ENCODE measurements at regions not wholly inside any gene's neighbourhood (a gene's known extent, or its start where the extent isn't known, plus 50 kb on each side); places are given as distances from the start of the nearest gene placed in this dataset.
"Not testable (repeated sequence)": the region's sequence is repeated elsewhere in the genome, so short reads cannot be mapped to it uniquely, and the experiment has no call there.

- DNase-seq: no peak
Measured at GRCh38 chr3:118146658-118147375, 887.8 kb downstream of the IGSF11 start.

DNA sequence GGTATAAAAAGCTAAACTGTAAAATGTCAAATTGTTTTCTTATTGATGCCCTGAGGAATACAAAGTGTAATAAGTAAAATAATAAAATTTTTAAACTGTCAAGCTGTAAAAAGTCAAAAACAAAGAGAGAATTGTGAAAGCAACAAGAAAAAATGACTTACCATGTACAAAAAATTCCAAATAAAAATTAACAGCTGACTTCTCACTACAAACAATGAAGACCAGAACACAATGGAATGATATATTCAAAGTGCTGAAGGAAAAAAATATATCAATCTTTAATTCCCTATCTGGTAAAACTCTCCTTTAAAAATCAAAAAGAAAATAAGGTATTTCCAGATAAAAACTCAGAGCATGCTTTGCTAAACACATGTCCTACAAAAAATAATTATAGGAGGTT, 883.5 kb downstream of the IGSF11 start:
- no peak for DNase-seq

DNA sequence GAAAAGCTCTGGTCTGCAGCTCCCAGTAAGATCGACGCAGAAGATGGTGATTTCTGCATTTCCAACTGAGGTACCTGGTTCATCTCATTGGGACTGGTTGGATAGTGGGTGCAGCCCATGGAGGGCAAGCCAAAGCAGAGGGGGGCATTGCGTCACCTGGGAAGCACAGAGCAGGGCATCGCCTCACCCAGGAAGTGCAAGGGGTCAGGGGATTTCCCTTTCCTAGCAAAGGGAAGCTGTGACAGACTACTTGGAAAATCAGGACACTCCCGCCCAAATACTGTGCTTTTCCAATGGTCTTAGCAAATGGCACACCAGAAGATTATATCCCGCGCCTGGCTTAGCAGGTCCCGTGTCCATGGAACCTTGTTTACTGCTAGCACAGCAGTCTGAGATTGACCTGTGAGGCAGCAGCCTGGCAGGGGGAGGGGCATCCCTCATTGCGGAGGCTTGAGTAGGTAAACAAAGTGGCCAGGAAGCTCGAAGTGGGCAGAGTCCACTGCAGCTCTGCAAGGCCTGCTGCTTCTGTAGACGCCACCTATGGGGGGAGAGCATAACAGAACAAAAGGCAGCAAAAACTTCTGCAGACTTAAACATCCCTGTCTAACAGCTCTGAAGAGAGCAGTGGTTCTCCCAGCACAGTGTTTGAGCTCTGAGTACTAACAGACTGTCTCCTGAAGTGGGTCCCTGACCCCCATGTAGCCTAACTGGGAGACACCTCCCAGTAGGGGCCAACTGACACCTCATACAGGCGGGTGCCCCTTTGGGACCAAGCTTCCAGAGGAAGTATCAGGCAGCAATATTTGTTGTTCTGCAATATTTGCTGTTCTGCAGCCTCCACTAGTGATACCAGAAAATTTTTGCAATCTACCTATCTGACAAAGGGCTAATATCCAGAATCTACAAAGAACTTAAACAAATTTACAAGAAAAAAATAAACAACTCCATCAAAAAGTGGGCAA, 871.7 kb downstream of the IGSF11 start:
- not testable (repeated sequence) for DNase-seq

GRCh38 chr3:118165413-118165812, 869.2 kb downstream of the IGSF11 start:
- DNase-seq: no peak

GRCh38 chr3:118167571-118167970, 867.1 kb downstream of the IGSF11 start:
- no peak for DNase-seq

DNA sequence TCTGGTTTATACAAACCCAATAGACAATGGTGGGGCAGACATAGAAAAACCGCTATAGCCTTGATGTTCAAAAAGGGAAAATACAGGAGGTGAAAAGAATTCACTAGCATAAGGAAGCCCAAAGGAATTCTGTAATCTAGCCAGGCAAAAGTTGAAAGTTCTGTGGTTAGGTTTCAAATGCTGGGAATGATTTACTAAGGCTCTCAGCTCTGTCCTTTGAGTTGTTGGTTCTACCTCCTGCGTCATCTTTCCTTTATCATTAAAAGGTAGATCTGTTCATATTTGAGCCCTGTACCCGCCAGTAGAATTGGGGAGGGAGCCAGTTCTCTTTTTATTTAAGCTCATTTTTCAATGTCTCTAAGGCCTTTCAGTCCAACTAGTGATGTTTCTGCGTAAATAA, 866.5 kb downstream of the IGSF11 start:
- DNase-seq: no peak

DNA sequence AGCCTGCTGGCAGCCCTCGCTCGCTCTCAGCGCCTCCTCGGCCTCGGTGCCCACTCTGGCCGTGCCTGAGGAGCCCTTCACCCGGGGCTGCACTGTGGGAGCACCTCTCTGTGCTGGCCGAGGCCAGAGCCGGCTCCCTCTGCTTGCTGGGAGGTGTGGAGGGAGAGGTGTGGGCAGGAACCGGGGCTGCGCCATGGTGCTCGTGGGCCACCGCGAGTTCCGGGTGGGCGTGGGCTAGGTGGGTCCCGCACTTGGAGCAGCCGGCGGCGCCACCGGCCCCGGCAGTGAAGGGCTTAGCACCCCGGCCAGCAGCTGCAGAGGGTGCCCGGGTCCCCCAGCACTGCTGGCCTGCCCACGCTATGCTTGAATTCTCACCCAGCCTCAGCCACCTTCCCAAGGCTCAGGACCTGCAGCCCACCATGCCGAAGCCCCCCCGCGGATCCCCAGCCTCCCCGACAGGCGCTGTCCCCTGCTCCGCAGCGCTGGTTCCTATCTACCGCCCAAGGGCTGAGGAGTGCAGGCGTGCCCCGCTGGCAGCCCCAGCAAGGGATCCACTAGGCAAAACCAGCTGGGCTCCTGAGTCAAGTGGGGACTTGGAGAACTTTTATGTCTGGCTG, 863.3 kb downstream of the IGSF11 start:
- DNase-seq: no peak

DNA sequence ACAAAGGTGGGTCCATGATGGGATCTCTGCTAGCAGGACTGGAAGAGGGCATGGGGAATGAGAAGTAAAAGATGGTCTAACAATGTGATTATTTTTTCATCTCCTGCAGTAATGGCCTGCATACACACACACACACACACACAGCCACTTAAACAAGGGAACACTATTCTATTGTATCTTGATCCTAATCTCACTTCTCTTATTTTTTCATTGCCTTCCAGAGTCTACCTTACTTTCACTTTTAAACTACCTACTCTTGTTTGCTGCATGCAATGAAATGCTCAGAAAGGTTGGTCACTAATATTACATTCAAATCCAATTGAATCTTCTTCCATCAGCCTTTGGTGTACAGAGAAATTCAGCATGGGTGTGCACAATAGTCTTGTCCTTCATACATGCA, 853.8 kb downstream of the IGSF11 start:
- no peak for DNase-seq

DNA sequence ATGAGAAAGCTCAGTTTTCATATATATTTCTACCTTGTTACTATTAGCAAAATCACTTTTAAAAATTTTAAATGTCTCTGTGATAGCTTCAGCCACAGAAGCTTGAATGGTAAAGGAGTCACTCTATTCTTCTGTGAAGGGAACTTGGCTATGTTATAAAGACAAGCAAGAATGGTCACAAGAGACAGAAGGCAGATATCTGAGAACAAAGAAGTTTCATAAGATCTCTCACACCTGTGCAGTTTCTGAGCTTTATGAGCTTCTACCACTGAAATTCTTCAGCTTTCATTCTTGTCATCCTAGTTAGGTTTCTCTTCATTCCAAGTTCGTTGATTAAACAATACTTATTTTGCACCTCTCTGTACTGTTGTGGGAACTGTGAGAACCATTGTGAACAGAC, 853.4 kb downstream of the IGSF11 start:
- no peak for DNase-seq

GRCh38 chr3:118186051-118186450, 848.6 kb downstream of the IGSF11 start:
- no peak for DNase-seq

DNA sequence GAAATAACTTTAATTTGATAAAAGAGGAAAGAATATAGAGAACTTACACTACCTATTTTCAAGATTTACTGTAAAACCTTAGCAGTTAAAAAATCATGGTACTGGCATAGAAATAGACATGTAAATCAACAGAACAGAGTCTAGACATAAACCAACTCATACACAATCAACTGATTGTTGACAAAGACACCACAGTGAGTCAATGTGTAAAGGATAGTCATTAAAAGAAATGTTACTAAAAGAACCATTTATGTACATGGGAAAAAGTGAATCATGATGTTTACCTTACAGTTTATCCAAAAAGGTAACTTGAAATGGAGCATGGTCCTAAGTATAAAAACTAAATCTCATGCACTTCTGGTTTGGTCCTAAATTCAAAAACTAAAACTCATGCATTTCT, 847.4 kb downstream of the IGSF11 start:
- no peak for DNase-seq

- DNase-seq: no peak
Measured at GRCh38 chr3:118196183-118196582, 838.5 kb downstream of the IGSF11 start.

DNA sequence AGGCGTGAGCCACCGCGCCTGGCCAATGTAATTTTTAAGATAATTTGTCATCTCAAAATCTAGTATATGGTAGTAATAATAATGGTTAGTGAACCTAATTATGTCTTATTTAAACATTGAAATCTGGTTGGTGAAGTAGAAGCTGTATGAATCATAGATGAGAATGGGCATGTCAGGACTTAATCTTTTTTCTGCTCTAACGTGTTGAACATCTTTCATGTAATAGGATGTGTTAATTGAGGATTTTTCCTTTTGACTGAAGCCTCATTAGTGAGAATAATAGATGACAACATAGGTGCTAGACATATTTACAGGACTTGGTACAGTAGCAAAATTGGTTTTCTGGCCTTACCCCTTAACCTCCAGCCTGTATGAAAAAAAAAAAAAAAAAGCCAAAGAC, 835.6 kb downstream of the IGSF11 start:
- DNase-seq: no peak

GRCh38 chr3:118204052-118204656, 830.5 kb downstream of the IGSF11 start:
- DNase-seq: no peak

GRCh38 chr3:118207271-118207670, 827.4 kb downstream of the IGSF11 start:
- no peak for DNase-seq

DNA sequence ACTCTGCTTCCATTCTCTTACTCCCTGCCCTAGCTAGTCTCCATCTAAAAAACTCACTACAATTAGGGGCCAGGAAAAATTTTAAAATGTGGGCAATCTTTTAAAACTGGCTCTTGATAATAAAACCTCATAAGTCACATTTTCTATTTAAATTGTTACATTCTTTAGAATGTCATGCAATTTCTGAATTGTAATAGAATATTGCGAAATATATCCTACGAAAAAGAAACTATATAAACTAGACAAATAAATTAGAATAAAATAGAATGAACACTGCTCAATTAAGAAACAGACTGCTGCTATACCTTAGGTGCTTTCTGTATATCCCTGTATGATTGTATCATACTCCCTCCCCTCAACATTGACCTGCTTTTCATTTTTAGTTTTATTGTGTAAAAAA, 826.0 kb downstream of the IGSF11 start:
- DNase-seq: no peak

DNA sequence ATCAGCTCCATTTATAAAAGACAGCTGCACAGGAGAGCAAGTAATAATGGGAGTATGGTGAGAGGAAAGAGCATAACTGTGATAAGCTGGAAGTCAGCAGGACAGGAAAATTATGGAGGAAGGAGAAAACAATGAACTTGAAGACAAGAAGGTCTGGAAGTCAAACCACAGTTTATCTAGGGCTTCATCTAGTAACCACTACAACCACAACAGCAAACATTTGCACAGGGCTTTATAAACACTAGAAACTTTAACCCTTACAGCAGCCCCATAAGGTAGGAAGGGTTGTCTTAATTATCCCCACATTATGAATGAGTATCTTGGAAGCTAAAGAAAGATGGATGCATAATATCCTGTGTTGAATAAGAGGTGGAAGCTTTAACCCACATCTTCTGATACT, 820.8 kb downstream of the IGSF11 start:
- DNase-seq: no peak

- DNase-seq: no peak
Measured at GRCh38 chr3:118226206-118226605, 808.4 kb downstream of the IGSF11 start.

- no peak for DNase-seq
Measured at GRCh38 chr3:118227191-118227590, 807.5 kb downstream of the IGSF11 start.

GRCh38 chr3:118228151-118228550, 806.5 kb downstream of the IGSF11 start:
- DNase-seq: no peak

GRCh38 chr3:118229196-118229595, 805.5 kb downstream of the IGSF11 start:
- DNase-seq: no peak

- no peak for DNase-seq
Measured at GRCh38 chr3:118231578-118231977, 803.1 kb downstream of the IGSF11 start.

GRCh38 chr3:118239253-118239652, 795.4 kb downstream of the IGSF11 start:
- DNase-seq: no peak

Data from hematopoietic multipotent progenitor cell treated with erythropoietin and hydrocortisone succinate and interleukin-3 and kit ligand, for 6 days (in vitro differentiated cells).